ENCODE measurements at regions not wholly inside any gene's neighbourhood (a gene's known extent, or its start where the extent isn't known, plus 50 kb on each side); places are given as distances from the start of the nearest gene placed in this dataset.

GRCh38 chr4:174105202-174105601 lies 178.3 kb downstream of the FBXO8 start:
- TF ChIP-seq, protein P1, sequence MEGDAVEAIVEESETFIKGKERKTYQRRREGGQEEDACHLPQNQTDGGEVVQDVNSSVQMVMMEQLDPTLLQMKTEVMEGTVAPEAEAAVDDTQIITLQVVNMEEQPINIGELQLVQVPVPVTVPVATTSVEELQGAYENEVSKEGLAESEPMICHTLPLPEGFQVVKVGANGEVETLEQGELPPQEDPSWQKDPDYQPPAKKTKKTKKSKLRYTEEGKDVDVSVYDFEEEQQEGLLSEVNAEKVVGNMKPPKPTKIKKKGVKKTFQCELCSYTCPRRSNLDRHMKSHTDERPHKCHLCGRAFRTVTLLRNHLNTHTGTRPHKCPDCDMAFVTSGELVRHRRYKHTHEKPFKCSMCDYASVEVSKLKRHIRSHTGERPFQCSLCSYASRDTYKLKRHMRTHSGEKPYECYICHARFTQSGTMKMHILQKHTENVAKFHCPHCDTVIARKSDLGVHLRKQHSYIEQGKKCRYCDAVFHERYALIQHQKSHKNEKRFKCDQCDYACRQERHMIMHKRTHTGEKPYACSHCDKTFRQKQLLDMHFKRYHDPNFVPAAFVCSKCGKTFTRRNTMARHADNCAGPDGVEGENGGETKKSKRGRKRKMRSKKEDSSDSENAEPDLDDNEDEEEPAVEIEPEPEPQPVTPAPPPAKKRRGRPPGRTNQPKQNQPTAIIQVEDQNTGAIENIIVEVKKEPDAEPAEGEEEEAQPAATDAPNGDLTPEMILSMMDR (IDR thresholded peaks at IDR 0.05) = no peak
- DNase-seq (no peak), ATAC-seq (no peak)
- no peaks in the 10 kb centered on the region for H3K9me3 ChIP-seq
- no peak overlapping the region for H3K27ac ChIP-seq
- H3K4me3 ChIP-seq = no peak overlapping the region
- peaks cover 0 to 3% (median 0%) of the 10 kb centered on the region in 3 donors for H3K27me3 ChIP-seq (ENCODE audit: insufficient read depth in 3 of 3, low read length in 2 of 3)
- WGBS, 3 donors = 67 to 80% (median 78%) methylated on average over 1 of the region's 1 CpG
- intact Hi-C loops (cut with DNase I) = no loop called here
- H3K36me3 ChIP-seq (ENCODE audit: insufficient read depth in 1 of 2, low read depth in 1 of 2) = no peaks in the 10 kb centered on the region
- no peaks in the 10 kb centered on the region for H3K4me1 ChIP-seq

GRCh38 chr4:174100910-174101309 lies 182.6 kb downstream of the FBXO8 start:
- DNase-seq = no peak
- TF ChIP-seq, protein P1 (IDR thresholded peaks at IDR 0.05) = no peak
- Histone ChIP-seq H3K9me3 (no peaks in the 10 kb centered on the region), H3K4me1 (no peaks in the 10 kb centered on the region), H3K27me3 (ENCODE audit: insufficient read depth in 3 of 3, low read length in 2 of 3) (no peaks in the 10 kb centered on the region), H3K36me3 (ENCODE audit: insufficient read depth in 1 of 2, low read depth in 1 of 2) (no peaks in the 10 kb centered on the region), H3K4me3 (no peak overlapping the region), H3K27ac (no peak overlapping the region)
- WGBS, 3 donors = 91 to 93% (median 92%) methylated on average over 2 of the region's 2 CpGs
- no peak for ATAC-seq
- intact Hi-C loops (cut with DNase I) = no loop called here

GRCh38 chr4:174099712-174100111 lies 183.8 kb downstream of the FBXO8 start:
- Histone ChIP-seq H3K4me3 (no peak overlapping the region), H3K4me1 (no peaks in the 10 kb centered on the region), H3K27me3 (ENCODE audit: insufficient read depth in 3 of 3, low read length in 2 of 3) (no peaks in the 10 kb centered on the region), H3K9me3 (no peaks in the 10 kb centered on the region), H3K36me3 (ENCODE audit: insufficient read depth in 1 of 2, low read depth in 1 of 2) (no peaks in the 10 kb centered on the region), H3K27ac (no peak overlapping the region)
- DNase-seq (no peak), ATAC-seq (no peak)
- TF ChIP-seq, protein P1 (IDR thresholded peaks at IDR 0.05) = no peak
- intact Hi-C loops (cut with DNase I) = no loop called here

DNA sequence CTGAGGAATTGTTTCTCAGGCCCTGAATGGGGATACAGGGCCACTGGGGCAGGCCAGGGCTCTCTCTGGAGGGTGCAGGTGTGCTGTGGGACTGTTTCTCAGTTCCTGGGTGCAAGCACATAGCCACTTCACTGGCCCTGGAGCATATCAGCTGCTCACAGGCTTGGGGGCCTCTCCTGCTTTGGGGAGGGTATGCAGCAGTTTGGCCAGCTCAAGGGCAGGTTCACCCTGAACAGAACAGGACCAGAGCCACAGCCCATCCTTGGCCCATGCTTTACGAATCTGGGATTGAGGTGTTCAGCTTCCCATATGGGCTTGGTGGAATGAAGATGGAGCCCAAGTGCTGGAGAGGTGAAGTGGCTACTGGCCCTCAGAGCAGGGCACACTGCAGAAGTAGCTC lies 186.5 kb downstream of the FBXO8 start:
- Histone ChIP-seq H3K27ac (no peak overlapping the region), H3K36me3 (ENCODE audit: insufficient read depth in 1 of 2, low read depth in 1 of 2) (no peaks in the 10 kb centered on the region), H3K9me3 (no peaks in the 10 kb centered on the region), H3K4me1 (no peaks in the 10 kb centered on the region), H3K4me3 (no peak overlapping the region), H3K27me3 (ENCODE audit: insufficient read depth in 3 of 3, low read length in 2 of 3) (no peaks in the 10 kb centered on the region)
- DNase-seq (no peak), ATAC-seq (no peak)
- 80 to 83% (median 81%) methylated on average over 1 of the region's 1 CpG for WGBS, 3 donors
- intact Hi-C loops (cut with DNase I) = no loop called here
- TF ChIP-seq, protein P1 (IDR thresholded peaks at IDR 0.05) = no peak

DNA sequence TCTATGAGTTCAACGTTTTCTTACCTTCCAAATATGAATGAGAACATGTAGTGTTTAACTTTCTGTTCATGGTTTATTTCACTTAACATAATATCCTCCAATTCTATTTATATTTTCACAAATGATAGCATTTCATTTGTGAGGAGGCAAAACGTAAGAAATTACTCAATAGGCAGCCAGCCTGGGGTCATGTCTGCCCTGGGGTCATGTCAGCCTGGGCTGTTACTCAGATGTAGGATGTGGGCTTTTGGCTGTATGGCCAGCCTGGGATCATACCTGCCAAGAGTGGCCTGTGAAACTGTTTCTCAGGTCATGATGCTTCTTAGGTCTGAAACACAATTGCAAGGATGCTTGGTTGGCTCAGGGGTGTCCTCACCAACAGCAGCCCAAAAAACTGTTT lies 187.0 kb downstream of the FBXO8 start:
- Histone ChIP-seq H3K4me1 (no peaks in the 10 kb centered on the region), H3K36me3 (ENCODE audit: insufficient read depth in 1 of 2, low read depth in 1 of 2) (no peaks in the 10 kb centered on the region), H3K4me3 (no peak overlapping the region), H3K27me3 (ENCODE audit: insufficient read depth in 3 of 3, low read length in 2 of 3) (no peaks in the 10 kb centered on the region), H3K27ac (no peak overlapping the region), H3K9me3 (no peaks in the 10 kb centered on the region)
- no peak for DNase-seq
- intact Hi-C loops (cut with DNase I) = no loop called here
- 47 to 59% (median 54%) methylated on average over 2 of the region's 2 CpGs for WGBS, 3 donors
- TF ChIP-seq, protein P1 (IDR thresholded peaks at IDR 0.05) = no peak
- ATAC-seq = no peak

All from psoas muscle (tissue), 7 donors.